ENCODE measurements at regions not wholly inside any gene's neighbourhood (a gene's known extent, or its start where the extent isn't known, plus 50 kb on each side); places are given as distances from the start of the nearest gene placed in this dataset.

DNA sequence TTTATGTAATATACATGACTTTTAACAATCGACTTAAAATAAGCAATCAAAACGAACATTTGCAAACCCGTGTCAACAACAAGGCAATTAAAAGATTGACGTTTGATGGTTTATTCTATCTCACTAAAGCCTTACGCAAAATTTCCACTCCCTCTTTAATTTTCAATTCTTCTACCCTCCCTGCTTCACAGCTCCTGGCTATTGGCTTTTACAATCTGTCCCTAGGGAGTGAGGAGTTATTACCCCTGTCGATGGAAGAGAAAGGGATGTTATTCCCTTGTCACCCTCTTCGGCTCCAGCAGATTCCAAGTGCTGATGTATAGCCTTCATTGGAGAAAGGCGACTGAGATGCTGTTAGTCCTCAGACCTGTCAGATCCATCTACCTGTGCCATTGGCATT is 161.3 kb downstream of the ZNF281 start:
- no peak for DNase-seq

DNA sequence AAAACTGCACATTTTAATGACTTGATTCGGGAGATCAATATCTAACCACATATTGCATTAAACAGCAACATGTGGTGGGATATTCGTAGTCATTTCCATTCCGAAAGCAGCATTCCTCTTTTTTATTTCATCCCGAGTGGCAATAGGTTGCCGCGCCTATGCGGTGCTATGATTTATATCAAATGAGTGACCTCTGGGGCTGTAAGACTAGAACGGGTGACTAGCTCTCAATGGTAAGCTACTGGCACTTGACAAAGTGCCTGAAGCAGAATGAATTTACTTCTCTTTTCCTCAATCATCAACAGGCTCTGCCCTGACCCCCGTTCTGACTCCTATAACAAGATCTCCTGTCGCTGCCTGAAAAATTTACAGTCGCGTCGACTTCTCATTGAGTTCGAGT is 162.3 kb downstream of the ZNF281 start:
- DNase-seq, result no peak

GRCh38 chr1:200245473-200245872 is 164.4 kb downstream of the ZNF281 start:
- DNase-seq, result no peak

DNA sequence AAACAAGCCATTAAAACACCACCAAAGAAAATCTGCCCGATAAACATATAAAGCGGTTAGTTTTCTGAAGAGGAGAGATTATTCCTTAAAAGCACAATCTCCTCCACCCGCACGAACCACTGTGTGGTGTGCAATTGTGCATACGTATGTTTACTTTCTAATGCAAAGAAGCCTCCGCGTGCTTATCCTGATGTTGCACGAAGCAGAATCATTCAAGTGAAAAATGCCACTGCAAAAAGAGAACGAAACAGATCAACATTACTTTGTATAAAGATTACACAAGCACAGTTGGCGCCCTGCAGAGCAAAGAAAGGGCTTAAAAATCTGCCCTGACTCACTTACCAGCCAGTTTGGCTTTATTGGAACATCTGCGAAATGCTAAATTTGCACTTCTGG is 166.8 kb downstream of the ZNF281 start:
- no peak for DNase-seq

DNA sequence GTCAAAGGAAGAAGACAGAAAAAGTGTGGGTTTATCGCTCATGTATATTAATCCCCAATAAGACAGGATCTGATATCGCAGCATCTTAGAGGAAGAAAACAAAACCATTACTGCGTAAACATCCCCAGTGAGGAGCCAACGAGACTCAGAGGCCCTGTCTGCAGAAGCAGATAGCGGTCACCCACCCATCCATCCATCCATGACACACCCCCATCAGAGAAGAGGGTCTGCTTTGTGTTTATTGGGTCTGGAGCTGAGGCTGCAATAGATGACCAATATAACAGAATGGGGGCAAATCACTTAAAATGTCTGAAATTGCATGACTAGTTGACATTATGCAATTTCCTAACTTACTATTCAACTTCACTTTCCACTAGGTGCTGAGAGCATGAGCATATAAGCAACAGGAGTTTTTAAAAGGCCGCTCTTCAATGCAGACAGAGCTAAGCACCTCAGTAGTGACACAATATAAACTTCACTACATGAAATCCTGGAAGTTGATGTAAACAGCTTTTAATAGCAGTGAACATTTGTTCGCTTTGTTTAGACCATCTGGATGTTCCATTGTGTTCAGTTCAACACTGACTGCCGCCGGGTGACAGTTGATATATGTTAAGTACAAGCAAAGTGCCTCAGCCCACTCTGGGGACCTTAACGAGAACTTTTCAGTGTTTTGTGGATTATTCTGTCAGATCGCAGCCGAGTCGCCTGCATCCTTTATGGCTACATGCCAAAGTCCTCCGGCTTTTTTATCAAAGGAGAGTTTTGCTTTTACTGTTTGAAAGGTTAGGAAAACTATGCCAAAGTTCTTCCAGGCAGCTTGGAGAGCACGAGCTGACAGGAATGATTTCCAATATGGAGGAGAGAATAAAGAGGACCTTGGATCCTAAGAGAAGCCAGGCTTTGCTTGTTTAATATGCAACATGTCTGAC is 167.5 kb downstream of the ZNF281 start:
- DNase-seq, result no peak

- no peak for DNase-seq
These were observed 169.2 kb downstream of the ZNF281 start for GRCh38 chr1:200240656-200241055.

GRCh38 chr1:200238311-200238710 is 171.5 kb downstream of the ZNF281 start:
- no peak for DNase-seq

GRCh38 chr1:200237066-200237465 is 172.8 kb downstream of the ZNF281 start:
- no peak for DNase-seq

DNA sequence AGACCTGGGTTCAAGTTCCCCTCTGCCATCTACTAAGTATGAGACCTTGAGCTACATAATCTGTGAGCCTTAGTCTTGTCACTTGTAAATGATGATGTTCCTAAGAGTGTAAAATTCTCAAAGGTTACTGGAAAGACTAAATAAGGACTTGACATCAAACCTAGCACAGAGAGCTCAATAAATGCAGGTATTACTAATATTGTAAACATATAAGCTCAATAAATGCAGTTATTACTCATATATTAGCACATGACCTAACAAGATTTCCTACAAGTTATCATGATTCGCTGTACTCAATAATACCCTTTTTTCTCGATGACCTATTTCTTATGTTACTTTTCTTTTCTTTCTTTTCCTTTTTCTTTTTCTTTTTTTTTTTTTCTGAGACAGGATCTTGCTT is 174.9 kb downstream of the ZNF281 start:
- DNase-seq, result no peak

DNA sequence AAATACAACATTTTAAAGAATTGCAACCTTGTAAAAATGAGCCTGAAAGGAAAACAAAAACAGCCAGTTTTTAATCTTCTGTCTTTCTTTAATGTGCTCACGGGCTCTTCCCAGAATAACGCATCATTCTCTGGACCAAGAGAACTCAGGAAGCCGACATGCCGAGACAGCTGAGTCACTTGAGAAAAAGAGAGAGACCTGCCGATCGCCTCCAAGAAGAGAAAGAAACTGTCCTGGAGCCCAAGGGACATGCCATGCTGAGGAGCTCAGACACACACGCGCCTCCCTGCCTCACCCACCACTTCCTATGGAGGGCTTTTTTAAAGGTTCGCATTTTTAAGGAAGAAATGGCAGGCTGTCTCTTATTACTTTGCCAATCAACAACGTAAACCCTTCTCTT is 176.4 kb downstream of the ZNF281 start:
- DNase-seq, result no peak

DNA sequence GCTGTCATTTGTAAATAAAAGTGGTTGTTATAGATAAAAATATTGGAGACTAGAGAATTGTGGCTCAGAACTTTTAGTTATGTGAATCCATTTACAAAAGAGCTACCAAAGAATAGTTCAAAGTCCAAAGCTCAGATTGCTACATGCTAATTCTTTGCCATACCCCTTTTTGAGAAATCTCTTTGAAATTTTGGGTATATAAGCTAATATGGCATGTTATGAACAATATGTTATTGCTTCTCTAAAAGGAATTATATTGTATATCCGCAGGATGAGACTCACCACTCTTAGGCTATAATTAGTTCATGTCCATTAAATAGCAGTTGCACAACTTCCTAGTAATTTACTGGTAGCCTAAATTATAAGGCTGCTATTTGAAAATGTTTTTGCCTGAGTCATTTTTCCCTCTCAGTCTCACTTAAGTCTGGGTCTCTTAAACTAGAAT is 178.0 kb downstream of the ZNF281 start:
- DNase-seq, result no peak

DNA sequence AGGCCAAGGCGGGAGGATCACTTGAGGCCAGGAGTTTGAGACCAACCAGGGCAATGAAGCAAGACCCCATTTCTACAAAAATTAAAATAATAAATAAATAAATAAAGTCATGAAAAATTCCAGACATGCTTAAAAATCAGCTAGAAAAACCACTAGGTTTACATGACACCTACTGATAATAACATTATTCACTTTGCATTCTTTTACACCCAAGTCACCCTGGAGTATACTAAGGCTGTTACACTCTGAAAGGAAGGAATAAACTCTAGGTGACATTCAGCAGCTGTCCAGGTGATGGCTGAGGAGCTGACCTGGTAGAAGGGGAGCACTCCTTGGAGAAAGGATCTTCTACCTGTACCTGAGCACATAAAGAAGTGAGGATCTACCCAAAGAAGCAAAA is 179.2 kb downstream of the ZNF281 start:
- no peak for DNase-seq

GRCh38 chr1:200228486-200228885 is 181.3 kb downstream of the ZNF281 start:
- DNase-seq, result no peak

DNA sequence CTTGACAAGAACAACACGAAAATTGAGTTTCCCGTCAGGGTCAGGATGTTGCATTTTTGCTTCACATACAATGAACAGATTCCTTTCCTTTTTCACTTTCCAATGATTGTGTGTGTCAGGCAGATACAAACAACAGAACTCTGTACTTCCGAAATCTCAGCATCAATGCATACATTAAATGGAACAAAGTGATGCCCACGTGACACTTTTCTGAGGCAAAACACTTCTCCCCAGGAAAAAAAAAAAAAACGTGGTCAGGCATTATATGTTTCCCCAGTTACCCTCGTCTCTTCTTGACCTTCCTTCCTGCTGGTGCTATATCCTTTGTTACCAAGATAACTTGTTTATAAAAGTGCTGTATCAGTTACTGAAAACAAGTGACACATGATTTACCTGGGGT is 181.8 kb downstream of the ZNF281 start:
- DNase-seq, result no peak
